ENCODE measurements at regions not wholly inside any gene's neighbourhood (a gene's known extent, or its start where the extent isn't known, plus 50 kb on each side); places are given as distances from the start of the nearest gene placed in this dataset.

DNA sequence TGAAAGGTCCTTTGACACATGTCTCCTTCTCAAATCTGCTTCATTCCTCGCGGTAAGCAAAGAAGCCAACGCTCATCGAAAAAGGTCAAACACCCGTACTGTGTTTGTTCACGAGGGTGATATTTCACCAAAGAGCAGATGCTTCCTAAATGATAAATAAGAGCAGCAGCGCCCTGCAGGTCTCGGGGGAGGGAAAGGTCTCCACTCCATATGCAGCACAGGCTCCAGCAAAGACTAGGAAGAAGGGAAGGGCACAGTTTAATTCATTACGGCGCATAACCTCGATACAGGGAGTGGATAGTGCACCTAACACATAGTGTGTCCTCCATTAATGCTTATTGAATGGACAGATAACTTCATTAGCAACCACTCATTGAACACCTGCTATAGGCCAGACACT, 593.3 kb downstream of the CDK5RAP2 start:
- TF ChIP-seq, protein P1, sequence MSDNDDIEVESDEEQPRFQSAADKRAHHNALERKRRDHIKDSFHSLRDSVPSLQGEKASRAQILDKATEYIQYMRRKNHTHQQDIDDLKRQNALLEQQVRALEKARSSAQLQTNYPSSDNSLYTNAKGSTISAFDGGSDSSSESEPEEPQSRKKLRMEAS (IDR thresholded peaks at IDR 0.05; ENCODE audit: insufficient read depth, insufficient read length) = no peak
- TF ChIP-seq MYC (IDR thresholded peaks at IDR 0.05; ENCODE audit: low read depth, low read length) (no peak), POLR2A (IDR thresholded peaks at IDR 0.05; ENCODE audit: low read depth, low read length) (no peak), EZH2 (IDR thresholded peaks at IDR 0.05; ENCODE audit: borderline replicate concordance, low read depth, low read length, severe bottlenecking) (no peak), FOS (IDR thresholded peaks at IDR 0.05; ENCODE audit: borderline replicate concordance, insufficient read depth, low read length) (no peak), JUN (IDR thresholded peaks at IDR 0.05; ENCODE audit: borderline replicate concordance, insufficient read depth, insufficient read length, low read depth) (no peak), GATA2 (IDR thresholded peaks at IDR 0.05; ENCODE audit: insufficient read depth, insufficient read length, low read depth, low read length) (no peak), POLR2AphosphoS5 (IDR thresholded peaks at IDR 0.05; ENCODE audit: insufficient read depth, low read depth, low read length) (no peak)
- TF ChIP-seq, protein P2, sequence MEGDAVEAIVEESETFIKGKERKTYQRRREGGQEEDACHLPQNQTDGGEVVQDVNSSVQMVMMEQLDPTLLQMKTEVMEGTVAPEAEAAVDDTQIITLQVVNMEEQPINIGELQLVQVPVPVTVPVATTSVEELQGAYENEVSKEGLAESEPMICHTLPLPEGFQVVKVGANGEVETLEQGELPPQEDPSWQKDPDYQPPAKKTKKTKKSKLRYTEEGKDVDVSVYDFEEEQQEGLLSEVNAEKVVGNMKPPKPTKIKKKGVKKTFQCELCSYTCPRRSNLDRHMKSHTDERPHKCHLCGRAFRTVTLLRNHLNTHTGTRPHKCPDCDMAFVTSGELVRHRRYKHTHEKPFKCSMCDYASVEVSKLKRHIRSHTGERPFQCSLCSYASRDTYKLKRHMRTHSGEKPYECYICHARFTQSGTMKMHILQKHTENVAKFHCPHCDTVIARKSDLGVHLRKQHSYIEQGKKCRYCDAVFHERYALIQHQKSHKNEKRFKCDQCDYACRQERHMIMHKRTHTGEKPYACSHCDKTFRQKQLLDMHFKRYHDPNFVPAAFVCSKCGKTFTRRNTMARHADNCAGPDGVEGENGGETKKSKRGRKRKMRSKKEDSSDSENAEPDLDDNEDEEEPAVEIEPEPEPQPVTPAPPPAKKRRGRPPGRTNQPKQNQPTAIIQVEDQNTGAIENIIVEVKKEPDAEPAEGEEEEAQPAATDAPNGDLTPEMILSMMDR (IDR thresholded peaks at IDR 0.05; ENCODE audit: extremely low read depth in 1 of 2, insufficient read depth in 1 of 2, low read depth in 1 of 2, low read length in 2 of 2) = no peak
- Histone ChIP-seq H2AFZ (ENCODE audit: low read depth, low read length) (no peak overlapping the region), H3K36me3 (ENCODE audit: control insufficient read depth in 2 of 2, extremely low read depth in 1 of 2, insufficient read depth in 2 of 2, low read length in 2 of 2) (no peaks in the 10 kb centered on the region), H3K9me1 (replicated peaks; ENCODE audit: control insufficient read depth, extremely low read depth, insufficient read depth, low read length) (no peaks in the 10 kb centered on the region), H3K4me1 (ENCODE audit: control insufficient read depth, extremely low read depth, insufficient read depth, low read length) (no peaks in the 10 kb centered on the region), H3K4me2 (ENCODE audit: insufficient read depth, low read length) (no peak overlapping the region), H3K27me3 (ENCODE audit: control insufficient read depth in 2 of 2, insufficient read depth in 2 of 2, low read length in 2 of 2) (no peaks in the 10 kb centered on the region), H3K4me3 (replicated peaks in 1 of 3; ENCODE audit: insufficient read depth in 1 of 3, low read depth in 1 of 3, low read length in 3 of 3) (no peak overlapping the region), H3K9ac (replicated peaks; ENCODE audit: extremely low read depth, insufficient read depth, low read length) (no peak overlapping the region), H3K9me3 (replicated peaks; ENCODE audit: control insufficient read depth, insufficient read depth, low read length) (no peaks in the 10 kb centered on the region), H3K27ac (ENCODE audit: insufficient read depth, low read depth, low read length) (no peak overlapping the region), H4K20me1 (replicated peaks; ENCODE audit: control insufficient read depth, extremely low read depth, insufficient read depth, low read length) (no peaks in the 10 kb centered on the region), H3K79me2 (ENCODE audit: control insufficient read depth, insufficient read depth, low read length) (no peaks in the 10 kb centered on the region)
- intact Hi-C loops (cut with micrococcal nuclease) = no loop called here
- ChIA-PET POLR2A (no interaction called here), CTCF (no interaction called here)
- no TSS peak for BruUV-seq (replicated peaks)
- FAIRE-seq (no peak), DNase-seq (ENCODE audit: low read depth, low spot score) (no peak)
- dilution Hi-C loops (cut with MboI; ENCODE audit: extremely low pct_ligation_motif_present, low sequenced_read_pairs) = no loop called here

Measured in endothelial cell of umbilical vein (primary cell).